IMR-90 (cell line): ENCODE measurements at regions not wholly inside any gene's neighbourhood (a gene's known extent, or its start where the extent isn't known, plus 50 kb on each side); places are given as distances from the start of the nearest gene placed in this dataset.

Source experiments
- ATAC-seq: fragments of 200-7000 bp; cut with Tn5 transposase; 2 replicates; pipeline ENCODE4 v1.9.1; 2020; ENCODE audit warnings: low read depth, mild to moderate bottlenecking, moderate library complexity
- BruUV-seq: library from RNA; stranded (reverse); fragments of 400-500 nt; replicated peaks from 2 replicates; lab custom pipeline; 2021; lab: Mats Ljungman, UMichigan
- CTCF ChIA-PET: fragments of 300-600 bp; formaldehyde crosslinking; extraction: SDS; loops from one replicate; lab custom pipeline; 2021; ENCODE audit warnings: antibody characterized with exemption; lab: Yijun Ruan, JAX
- POLR2A ChIA-PET: fragments of 300-600 bp; sonication (Branson Sonifier 250); formaldehyde crosslinking; loops from one replicate; lab custom pipeline; 2022; ENCODE audit warnings: antibody characterized with exemption; ENCODE audit not compliant: unreplicated experiment; lab: Charles Lee
- DNase-seq: peaks from one replicate; pipeline ENCODE4 v3.0.0; 2013
- H2AFZ ChIP-seq: replicated peaks from 2 replicates; pipeline ENCODE3; 2013; ENCODE audit warnings: low read length, mild to moderate bottlenecking; ENCODE audit not compliant: poor library complexity
- H2AK5ac ChIP-seq: 2 replicates; pipeline ENCODE4 v1.6.1; 2013; ENCODE audit warnings: low read depth, low read length, inconsistent platforms
- H2AK9ac ChIP-seq: replicated peaks from 2 replicates; pipeline ENCODE3; 2013; ENCODE audit warnings: mild to moderate bottlenecking, low read depth, low read length, moderate library complexity; ENCODE audit not compliant: poor library complexity
- H2BK120ac ChIP-seq: 2 replicates; pipeline ENCODE4 v1.6.1; 2013; ENCODE audit warnings: low read depth, low read length, inconsistent platforms
- H2BK15ac ChIP-seq: 3 replicates; pipeline ENCODE4 v1.6.1; 2013; ENCODE audit warnings: low read depth, low read length, inconsistent platforms
- H2BK20ac ChIP-seq: 2 replicates; pipeline ENCODE4 v1.6.1; 2013; ENCODE audit warnings: low read depth, mild to moderate bottlenecking, inconsistent platforms, low read length, moderate library complexity
- H2BK5ac ChIP-seq: 2 replicates; pipeline ENCODE4 v1.6.1; 2013; ENCODE audit warnings: mild to moderate bottlenecking, low read depth, low read length, inconsistent platforms; ENCODE audit not compliant: poor library complexity, severe bottlenecking
- H3K14ac ChIP-seq: replicated peaks from 2 replicates; pipeline ENCODE4 v1.6.1; 2013; ENCODE audit warnings: low read depth, low read length, inconsistent platforms
- H3K18ac ChIP-seq: 2 replicates; pipeline ENCODE4 v1.6.1; 2013; ENCODE audit warnings: low read depth, low read length, control low read depth
- H3K23ac ChIP-seq: 2 replicates; pipeline ENCODE4 v1.6.1; 2013; ENCODE audit warnings: low read depth, low read length, inconsistent platforms
- H3K27ac ChIP-seq: 2 replicates; pipeline ENCODE4 v1.5.1; 2013; ENCODE audit warnings: mild to moderate bottlenecking, control low read depth, low read length; ENCODE audit not compliant: insufficient read depth
- H3K27me3 ChIP-seq: 2 replicates; pipeline ENCODE4 v1.6.1; 2013; ENCODE audit warnings: low read length; ENCODE audit not compliant: control insufficient read depth, insufficient read depth
- H3K36me3 ChIP-seq: 2 replicates; pipeline ENCODE4 v1.6.1; 2013; ENCODE audit warnings: low read length, mixed read lengths; ENCODE audit not compliant: control insufficient read depth, insufficient read depth
- H3K4ac ChIP-seq: 2 replicates; pipeline ENCODE4 v1.6.1; 2013; ENCODE audit warnings: low read depth, low read length, inconsistent platforms
- H3K4me1 ChIP-seq: 2 replicates; pipeline ENCODE4 v1.6.1; 2013; ENCODE audit warnings: low read length, mixed read lengths; ENCODE audit not compliant: control insufficient read depth, insufficient read depth
- H3K4me2 ChIP-seq: 2 replicates; pipeline ENCODE4 v1.6.1; 2013; ENCODE audit warnings: low read depth, mild to moderate bottlenecking, control low read depth, low read length, moderate library complexity
- H3K4me3 ChIP-seq: 2 replicates; pipeline ENCODE4 v1.5.1; 2013; ENCODE audit warnings: low read depth, mild to moderate bottlenecking, control low read depth, low read length, moderate library complexity; ENCODE audit not compliant: insufficient read depth
- H3K56ac ChIP-seq: 2 replicates; pipeline ENCODE4 v1.6.1; 2013; ENCODE audit warnings: low read length, inconsistent platforms; ENCODE audit not compliant: insufficient read depth; ENCODE audit errors: extremely low read depth
- H3K79me1 ChIP-seq, 2 experiments: 2 replicates each; pipeline ENCODE4 v1.6.1; 2013; ENCODE audit warnings: low read length in 2 of 2, inconsistent platforms in 1 of 2, low read depth in 1 of 2
- H3K9ac ChIP-seq: 2 replicates; pipeline ENCODE4 v1.6.1; 2013; ENCODE audit warnings: low read depth, low read length, control low read depth
- H3K9me1 ChIP-seq: 2 replicates; pipeline ENCODE4 v1.6.1; 2013; ENCODE audit warnings: low read length, inconsistent platforms; ENCODE audit not compliant: insufficient read depth
- H3K9me3 ChIP-seq: 2 replicates; pipeline ENCODE4 v1.6.1; 2013; ENCODE audit warnings: low read length; ENCODE audit not compliant: control insufficient read depth, insufficient read depth
- H4K20me1 ChIP-seq: 2 replicates; pipeline ENCODE4 v1.6.1; 2013; ENCODE audit warnings: low read length, inconsistent platforms; ENCODE audit not compliant: insufficient read depth
- H4K5ac ChIP-seq: 2 replicates; pipeline ENCODE4 v1.6.1; 2013; ENCODE audit warnings: mild to moderate bottlenecking, low read depth, low read length, control low read depth
- H4K8ac ChIP-seq, 2 experiments: 2 replicates each; pipeline ENCODE4 v1.6.1; 2013; ENCODE audit warnings: low read depth in 2 of 2, low read length in 2 of 2, control low read depth in 1 of 2, inconsistent platforms in 1 of 2
- H4K91ac ChIP-seq: 2 replicates; pipeline ENCODE4 v1.6.1; 2013; ENCODE audit warnings: low read depth, low read length, inconsistent platforms; ENCODE audit not compliant: insufficient read depth
- WGBS, 2 experiments: methylation state at CpG; one replicate each; pipeline versions ENCODE4 v1.1.5 to v1.1.7; 2013; ENCODE audit warnings: missing lambda C conversion rate in 2 of 2; ENCODE audit not compliant: insufficient read length in 1 of 2; ENCODE audit errors: extremely low coverage in 2 of 2; 5-methylcytosine and 5-hydroxymethylcytosine counted together
- dilution Hi-C: fragments of 300-500 bp; cut with HindIII; formaldehyde crosslinking; loops from one replicate; pipeline ENCODE4 v1.14.3; 2018; ENCODE audit warnings: low sequenced_read_pairs; ENCODE audit not compliant: unreplicated experiment
- in situ Hi-C: fragments of 300-500 bp; cut with MboI; formaldehyde crosslinking; loops from 3 replicates; pipeline ENCODE4 v1.14.3; 2019; ENCODE audit warnings: low sequenced_read_pairs, inconsistent platforms, mixed read lengths
- intact Hi-C: fragments of 100-400 bp; cut with micrococcal nuclease; formaldehyde crosslinking; loops from 2 replicates; pipeline ENCODE4 v1.10.0; 2022
- TF ChIP-seq, protein P1 (sequence below): conservative IDR thresholded peaks from 2 replicates; pipeline ENCODE4 v1.5.1; 2012; ENCODE audit warnings: mild to moderate bottlenecking, low read depth, low read length, improper control_type of control experiment

- H4K20me1 ChIP-seq = no peaks in the 10 kb centered on the region
- TF ChIP-seq, protein P1, sequence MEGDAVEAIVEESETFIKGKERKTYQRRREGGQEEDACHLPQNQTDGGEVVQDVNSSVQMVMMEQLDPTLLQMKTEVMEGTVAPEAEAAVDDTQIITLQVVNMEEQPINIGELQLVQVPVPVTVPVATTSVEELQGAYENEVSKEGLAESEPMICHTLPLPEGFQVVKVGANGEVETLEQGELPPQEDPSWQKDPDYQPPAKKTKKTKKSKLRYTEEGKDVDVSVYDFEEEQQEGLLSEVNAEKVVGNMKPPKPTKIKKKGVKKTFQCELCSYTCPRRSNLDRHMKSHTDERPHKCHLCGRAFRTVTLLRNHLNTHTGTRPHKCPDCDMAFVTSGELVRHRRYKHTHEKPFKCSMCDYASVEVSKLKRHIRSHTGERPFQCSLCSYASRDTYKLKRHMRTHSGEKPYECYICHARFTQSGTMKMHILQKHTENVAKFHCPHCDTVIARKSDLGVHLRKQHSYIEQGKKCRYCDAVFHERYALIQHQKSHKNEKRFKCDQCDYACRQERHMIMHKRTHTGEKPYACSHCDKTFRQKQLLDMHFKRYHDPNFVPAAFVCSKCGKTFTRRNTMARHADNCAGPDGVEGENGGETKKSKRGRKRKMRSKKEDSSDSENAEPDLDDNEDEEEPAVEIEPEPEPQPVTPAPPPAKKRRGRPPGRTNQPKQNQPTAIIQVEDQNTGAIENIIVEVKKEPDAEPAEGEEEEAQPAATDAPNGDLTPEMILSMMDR = no peak
- no peak overlapping the region for H3K9ac ChIP-seq
- H4K8ac ChIP-seq = no peak overlapping the region
- no peak overlapping the region for H3K23ac ChIP-seq
- H2BK15ac ChIP-seq = no peak overlapping the region
- DNase-seq = no peak
- H3K27me3 ChIP-seq = peaks cover 2% of the 10 kb centered on the region; the same call in 1 of the 2 replicates
- no peak overlapping the region for H3K4me3 ChIP-seq
- no peak overlapping the region for H2BK20ac ChIP-seq
- no TSS peak for BruUV-seq
- no peak overlapping the region for H3K4me2 ChIP-seq
- intact Hi-C loops (no loop called here), dilution Hi-C loops (no loop called here), in situ Hi-C loops (no loop called here)
- H2AFZ ChIP-seq = no peak overlapping the region
- H2BK120ac ChIP-seq = no peak overlapping the region
- no peaks in the 10 kb centered on the region for H3K9me3 ChIP-seq
- WGBS, 2 experiments = no CpG with 5 or more reads among the region's 1 CpG
- CTCF ChIA-PET = no interaction called here
- no peak overlapping the region for H3K18ac ChIP-seq
- H3K56ac ChIP-seq = no peak overlapping the region
- no peaks in the 10 kb centered on the region for H3K79me1 ChIP-seq
- no peak overlapping the region for H2AK5ac ChIP-seq
- H2AK9ac ChIP-seq = no peak overlapping the region
- no peak overlapping the region for H2BK5ac ChIP-seq
- no peak overlapping the region for H4K5ac ChIP-seq
- no peak overlapping the region for H3K27ac ChIP-seq
- no peaks in the 10 kb centered on the region for H3K36me3 ChIP-seq
- no peaks in the 10 kb centered on the region for H3K9me1 ChIP-seq
- no peak overlapping the region for H3K14ac ChIP-seq
- no peak overlapping the region for H3K4ac ChIP-seq
- no peaks in the 10 kb centered on the region for H3K4me1 ChIP-seq
- no peak for ATAC-seq
- H4K91ac ChIP-seq = no peak overlapping the region
- POLR2A ChIA-PET = no interaction called here
These were observed 152.7 kb upstream of the BMP2 start for GRCh38 chr20:6614836-6615235.
